Jurkat, Clone E6-1 (cell line): ENCODE measurements at regions not wholly inside any gene's neighbourhood (a gene's known extent, or its start where the extent isn't known, plus 50 kb on each side); places are given as distances from the start of the nearest gene placed in this dataset.
"Not testable (repeated sequence)": the region's sequence is repeated elsewhere in the genome, so short reads cannot be mapped to it uniquely, and the experiment has no call there.

Experiments
- DNase-seq: peaks from one replicate; pipeline ENCODE4 v3.0.0-alpha.2; 2011; ENCODE audit warnings: low read depth, low spot score
- H3K4me3 ChIP-seq: 2 replicates; pipeline ENCODE4 v1.5.1; 2011; ENCODE audit warnings: mild to moderate bottlenecking, low read length, control low read depth, moderate library complexity

- no peak for DNase-seq
Observed at GRCh38 chr6:115511771-115512170, 548.9 kb downstream of the FRK start.

GRCh38 chr6:115502432-115502831 lies 558.3 kb downstream of the FRK start:
- DNase-seq, H3K4me3 ChIP-seq: not testable (repeated sequence)

More at GRCh38 chr6:115511771-115512170, 548.9 kb downstream of the FRK start:
- H3K4me3 ChIP-seq, result no peak overlapping the region

- no peak overlapping the region for H3K4me3 ChIP-seq
Observed at GRCh38 chr6:115495184-115495583, 565.5 kb downstream of the FRK start.

DNA sequence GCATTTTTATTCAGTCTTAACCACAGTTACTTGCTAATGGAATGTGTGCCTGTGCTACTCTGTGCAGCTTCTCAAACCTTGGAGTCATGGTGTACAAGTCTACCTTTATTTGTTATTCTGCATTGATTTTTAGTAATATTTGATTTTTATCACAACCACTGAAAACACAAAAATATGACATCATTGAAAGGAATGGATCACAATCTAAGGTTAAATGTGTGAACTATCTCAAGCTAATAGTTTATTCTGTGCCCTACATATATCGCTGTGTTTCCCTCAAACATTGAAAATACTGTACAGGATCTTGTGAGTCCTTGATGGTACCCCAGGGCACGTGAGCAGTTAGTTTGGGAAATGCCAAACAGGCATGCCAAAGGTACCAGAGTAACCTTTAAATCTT lies 573.4 kb downstream of the FRK start:
- DNase-seq, result no peak
- H3K4me3 ChIP-seq, result no peak overlapping the region

More at GRCh38 chr6:115495184-115495583, 565.5 kb downstream of the FRK start:
- DNase-seq, result no peak

GRCh38 chr6:115485400-115485799 lies 575.3 kb downstream of the FRK start:
- H3K4me3 ChIP-seq, result no peak overlapping the region
- no peak for DNase-seq

DNA sequence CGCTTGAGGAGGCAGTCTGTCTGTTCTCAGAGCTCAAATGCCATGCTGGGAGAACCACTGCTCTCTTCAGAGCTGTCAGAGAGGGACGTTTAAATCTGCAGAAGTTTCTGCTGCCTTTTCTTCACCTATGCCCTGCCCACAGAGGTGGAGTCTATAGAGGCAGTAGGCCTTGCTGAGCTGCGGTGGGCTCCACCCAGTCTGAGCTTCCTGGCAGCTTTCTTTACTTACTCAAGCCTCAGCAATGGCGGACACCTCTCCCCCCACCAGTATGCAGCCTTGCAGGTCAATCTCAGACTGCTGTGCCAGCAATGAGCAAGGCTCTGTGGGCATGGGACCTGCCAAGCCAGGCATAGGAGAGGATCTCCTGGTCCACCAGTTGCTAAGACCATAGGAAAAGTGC lies 580.1 kb downstream of the FRK start:
- DNase-seq, result not testable (repeated sequence)

DNA sequence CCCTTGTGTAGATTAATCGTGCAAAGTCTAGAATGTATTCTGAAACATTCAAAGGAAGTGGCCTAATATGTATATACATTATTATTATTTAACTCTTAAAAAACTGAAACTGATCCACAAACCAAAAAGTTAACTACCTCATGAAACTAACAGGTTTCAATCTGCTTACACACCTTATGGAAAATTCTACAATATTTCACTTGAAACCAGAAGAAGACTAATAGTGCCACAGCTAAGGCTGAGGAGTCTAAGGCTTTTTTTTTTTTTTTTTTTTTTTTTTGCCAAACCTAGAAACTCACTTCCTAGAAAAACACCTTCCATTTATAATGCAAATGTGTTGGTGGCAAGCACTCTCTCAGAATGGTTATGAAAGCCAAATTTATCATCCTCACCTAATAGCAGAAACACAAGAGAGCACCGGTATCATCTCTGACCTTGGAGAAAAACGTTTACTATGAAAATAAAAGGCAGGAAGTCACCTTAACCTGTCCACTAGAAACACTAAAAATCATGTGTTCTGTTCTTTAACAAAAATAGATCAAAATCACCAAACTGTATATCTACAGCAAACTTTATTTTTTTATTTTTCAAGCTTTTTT lies 586.1 kb downstream of the FRK start:
- no peak overlapping the region for H3K4me3 ChIP-seq
- no peak for DNase-seq

More for the DNA sequence above, 580.1 kb downstream of the FRK start:
- H3K4me3 ChIP-seq, result not testable (repeated sequence)

DNA sequence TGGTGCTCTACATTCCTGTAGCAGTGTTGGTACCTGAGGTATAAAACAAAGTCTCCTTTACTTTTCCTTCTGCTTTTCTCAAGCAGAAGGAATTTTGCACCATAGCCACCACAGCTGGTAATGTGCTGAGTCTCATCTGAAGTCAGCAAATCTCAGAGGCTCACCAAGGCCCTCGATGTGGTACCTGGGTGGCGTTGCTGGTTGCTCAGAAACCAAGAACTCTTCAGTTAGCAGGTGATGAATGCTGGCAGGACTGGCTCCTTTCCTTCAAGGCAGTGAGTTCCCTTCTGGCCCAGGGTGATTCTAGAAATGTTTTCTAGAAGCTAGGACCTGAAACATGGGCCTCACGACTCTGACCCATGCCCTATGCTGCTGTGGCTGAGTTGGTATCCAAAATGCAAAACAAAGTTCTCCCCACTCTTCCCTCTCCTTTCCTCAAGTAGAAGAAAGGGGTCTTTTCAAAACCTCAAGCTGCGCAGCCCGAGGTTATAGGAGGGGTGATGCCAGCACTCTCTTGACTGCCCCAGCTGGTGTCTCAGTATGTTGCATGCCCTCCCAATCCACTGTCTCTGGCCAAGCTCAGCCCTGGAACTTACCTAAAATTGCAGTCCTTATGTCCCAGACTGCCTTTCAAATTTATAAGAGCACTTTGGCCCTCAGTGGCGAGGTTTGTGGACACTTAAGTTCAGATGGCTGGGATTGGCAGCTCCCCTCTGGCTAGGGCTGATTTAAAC lies 592.3 kb downstream of the FRK start:
- no peak overlapping the region for H3K4me3 ChIP-seq
- no peak for DNase-seq

GRCh38 chr6:115467726-115468125 lies 593.0 kb downstream of the FRK start:
- H3K4me3 ChIP-seq, result no peak overlapping the region
- no peak for DNase-seq

DNA sequence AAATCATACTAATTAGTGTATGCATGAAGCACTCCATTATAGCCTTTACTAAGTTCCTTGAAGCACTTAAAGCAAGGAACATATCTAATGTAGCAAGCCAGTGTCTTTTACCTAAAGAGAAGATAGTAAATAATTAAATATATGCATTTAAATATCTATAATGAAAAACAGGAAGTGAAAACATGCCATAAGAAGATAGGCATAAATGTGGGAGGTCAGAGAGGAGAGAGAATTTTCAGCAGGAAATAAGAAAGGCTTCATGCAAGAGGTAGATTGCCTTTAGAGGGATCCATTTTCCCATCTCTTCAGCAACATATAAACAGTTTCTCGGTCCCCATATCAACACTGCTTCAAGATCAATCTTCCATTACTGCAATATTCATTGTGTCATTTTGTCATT lies 599.8 kb downstream of the FRK start:
- no peak overlapping the region for H3K4me3 ChIP-seq
- no peak for DNase-seq

DNA sequence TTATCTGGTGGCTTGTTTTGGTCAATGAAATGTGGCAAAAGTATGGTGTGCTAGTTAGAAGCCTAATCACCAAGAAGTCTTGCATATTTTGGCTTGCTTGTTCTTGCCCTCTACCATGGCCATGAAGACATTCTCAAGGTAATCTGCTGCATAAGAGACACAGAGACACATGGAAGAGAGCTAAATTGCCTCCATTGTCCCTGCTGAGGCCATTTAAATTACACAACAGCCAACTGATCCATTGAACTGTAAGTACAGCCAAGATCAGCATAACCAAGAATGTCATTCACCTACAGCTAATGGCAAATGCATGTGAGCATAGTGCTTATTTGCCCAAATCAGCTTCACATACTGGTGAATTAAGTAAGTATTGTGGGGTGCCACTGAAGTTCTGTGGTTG lies 603.8 kb downstream of the FRK start:
- H3K4me3 ChIP-seq, result no peak overlapping the region
- no peak for DNase-seq

GRCh38 chr6:115443825-115444478 lies 616.7 kb downstream of the FRK start:
- DNase-seq, result no peak
- no peak overlapping the region for H3K4me3 ChIP-seq

DNA sequence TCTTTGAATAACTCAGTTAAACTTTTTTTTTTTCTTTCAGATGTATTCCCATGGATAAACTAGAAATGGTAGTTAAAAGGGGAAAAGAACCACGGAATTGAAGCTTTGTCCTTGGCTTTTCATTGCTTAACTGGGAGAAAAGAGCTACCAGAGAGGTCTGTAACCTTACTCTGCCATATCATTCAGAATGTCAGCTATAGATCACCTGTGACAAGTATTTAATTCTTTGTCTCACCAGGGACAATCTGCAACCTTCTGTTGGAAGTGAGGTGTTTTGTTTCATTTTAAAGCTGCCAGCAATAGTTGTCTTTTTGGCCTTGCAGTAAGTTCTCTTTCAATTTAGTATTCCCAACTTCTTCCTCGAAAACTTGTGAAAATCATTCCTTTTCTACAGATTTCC lies 618.4 kb downstream of the FRK start:
- no peak for DNase-seq
- no peak overlapping the region for H3K4me3 ChIP-seq

- no peak for DNase-seq
Observed at GRCh38 chr6:115441651-115442050, 619.0 kb downstream of the FRK start.

DNA sequence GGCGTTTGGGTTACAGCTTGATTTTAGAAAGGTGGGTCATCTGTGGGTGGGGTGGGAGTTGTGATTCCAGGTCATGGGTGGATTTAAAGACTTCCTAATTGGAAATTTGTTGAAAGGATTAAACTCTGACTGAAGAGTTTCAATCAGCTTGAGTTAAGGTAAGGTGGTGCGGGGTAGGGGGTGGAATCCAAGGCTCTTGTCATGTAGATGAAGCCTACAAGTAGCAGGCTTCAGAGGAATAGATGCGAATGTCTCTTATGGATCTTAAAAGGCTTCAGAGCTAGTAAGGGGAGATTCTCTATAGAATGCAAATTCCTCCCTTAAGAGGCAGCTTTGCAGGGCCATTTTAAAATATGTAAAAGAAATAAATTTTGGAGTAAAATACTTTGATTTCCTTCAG lies 645.3 kb downstream of the FRK start:
- DNase-seq, result no peak
- no peak overlapping the region for H3K4me3 ChIP-seq

More at GRCh38 chr6:115441651-115442050, 619.0 kb downstream of the FRK start:
- no peak overlapping the region for H3K4me3 ChIP-seq

DNA sequence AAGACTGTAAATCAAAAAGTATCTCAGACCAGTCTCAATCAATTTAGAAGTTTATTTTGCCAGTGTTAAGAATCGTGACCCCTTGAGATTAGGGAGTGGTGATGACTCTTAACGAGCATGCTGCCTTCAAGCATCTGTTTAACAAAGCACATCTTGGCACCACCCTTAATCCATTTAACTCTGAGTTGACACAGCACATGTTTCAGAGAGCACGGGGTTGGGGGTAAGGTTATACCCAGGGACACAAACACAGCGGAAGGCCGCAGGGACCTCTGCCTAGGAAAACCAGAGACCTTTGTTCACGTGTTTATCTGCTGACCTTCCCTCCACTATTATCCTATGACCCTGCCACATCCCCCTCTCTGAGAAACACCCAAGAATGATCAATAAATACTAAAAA lies 645.8 kb downstream of the FRK start:
- DNase-seq, result not testable (repeated sequence)

GRCh38 chr6:115411756-115412155 lies 648.9 kb downstream of the FRK start:
- no peak for DNase-seq
- H3K4me3 ChIP-seq, result no peak overlapping the region

More for the DNA sequence above, 645.8 kb downstream of the FRK start:
- not testable (repeated sequence) for H3K4me3 ChIP-seq

GRCh38 chr6:115404446-115404845 lies 656.2 kb downstream of the FRK start:
- no peak for DNase-seq
- no peak overlapping the region for H3K4me3 ChIP-seq

GRCh38 chr6:115398607-115399006 lies 662.1 kb downstream of the FRK start:
- no peak overlapping the region for H3K4me3 ChIP-seq

More at GRCh38 chr6:115398607-115399006, 662.1 kb downstream of the FRK start:
- DNase-seq, result no peak
